GM12878 (cell line): ENCODE measurements at regions not wholly inside any gene's neighbourhood (a gene's known extent, or its start where the extent isn't known, plus 50 kb on each side); places are given as distances from the start of the nearest gene placed in this dataset.

Experiments
- ATAC-seq: fragments of 200-7000 bp; cut with Tn5 transposase; 3 replicates; pipeline ENCODE4 v1.9.1; 2020; ENCODE audit warnings: mild to moderate bottlenecking, moderate library complexity
- BruUV-seq: library from RNA; stranded (reverse); fragments of 400-500 nt; replicated peaks from 2 replicates; lab custom pipeline; 2021; lab: Mats Ljungman, UMichigan
- CTCF ChIA-PET: fragments of 300-600 bp; sonication (Branson Sonifier 250); formaldehyde crosslinking; extraction: SDS; loops from one replicate; lab custom pipeline; 2021; ENCODE audit warnings: inconsistent platforms; lab: Yijun Ruan, JAX
- POLR2A ChIA-PET: fragments of 350-600 bp; formaldehyde crosslinking; extraction: SDS; loops from one replicate; lab custom pipeline; 2021; ENCODE audit warnings: inconsistent platforms; lab: Charles Lee
- RAD21 ChIA-PET: fragments of 300-600 bp; sonication (Branson Sonifier 250); formaldehyde crosslinking; loops from one replicate; lab custom pipeline; 2023; ENCODE audit warnings: antibody characterized with exemption; ENCODE audit not compliant: unreplicated experiment; lab: Charles Lee
- SMC1A ChIA-PET: fragments of 300-600 bp; sonication (Branson Sonifier 250); formaldehyde crosslinking; loops from one replicate; lab custom pipeline; 2023; ENCODE audit not compliant: unreplicated experiment, uncharacterized antibody; lab: Charles Lee
- DNase-seq: peaks from one replicate; pipeline ENCODE4 v3.0.0-alpha.2; 2011; ENCODE audit warnings: low read depth, low spot score
- FAIRE-seq: peaks from 3 replicates; lab custom pipeline; 2011; peaks lifted over from hg19 to GRCh38; lab: Jason Lieb, UNC
- H2AFZ ChIP-seq: 2 replicates; pipeline ENCODE4 v1.6.0; 2011; ENCODE audit warnings: low read depth, low read length, control low read depth; ENCODE audit not compliant: control insufficient read depth
- H3K27ac ChIP-seq: 2 replicates; pipeline ENCODE4 v1.5.1; 2011; ENCODE audit warnings: control low read depth; ENCODE audit not compliant: control insufficient read depth, insufficient read depth
- H3K27me3 ChIP-seq, 2 experiments: replicated peaks in 1 of 2; 2 replicates each; pipeline versions ENCODE4 v1.6.0 to v1.6.1; 2011; ENCODE audit warnings: low read length in 1 of 2; ENCODE audit not compliant: control insufficient read depth in 2 of 2, insufficient read depth in 2 of 2
- H3K36me3 ChIP-seq, 2 experiments: 2 replicates each; pipeline ENCODE4 v1.5.1; 2011; ENCODE audit warnings: low read length in 1 of 2; ENCODE audit not compliant: control insufficient read depth in 2 of 2, insufficient read depth in 2 of 2
- H3K4me1 ChIP-seq: 2 replicates; pipeline ENCODE4 v1.6.1; 2011; ENCODE audit warnings: mild to moderate bottlenecking, low read length, moderate library complexity, mixed read lengths; ENCODE audit not compliant: control insufficient read depth, insufficient read depth
- H3K4me2 ChIP-seq: 2 replicates; pipeline ENCODE4 v1.6.0; 2011; ENCODE audit warnings: control low read depth; ENCODE audit not compliant: control insufficient read depth, insufficient read depth
- H3K4me3 ChIP-seq: fragments of 200-600 bp; sonication (generic); 2 replicates; pipeline ENCODE4 v1.5.1; 2016
- H3K79me2 ChIP-seq: 2 replicates; pipeline ENCODE4 v1.6.0; 2011; ENCODE audit warnings: low read length; ENCODE audit not compliant: control insufficient read depth, insufficient read depth
- H3K9ac ChIP-seq: 2 replicates; pipeline ENCODE4 v1.8.0; 2011; ENCODE audit warnings: low read length, control low read depth, mixed read lengths; ENCODE audit not compliant: control insufficient read depth, insufficient read depth
- H3K9me3 ChIP-seq: replicated peaks from 3 replicates; pipeline ENCODE4 v1.5.1; 2011; ENCODE audit warnings: mild to moderate bottlenecking, low read length; ENCODE audit not compliant: control insufficient read depth, insufficient read depth
- H4K20me1 ChIP-seq: 2 replicates; pipeline ENCODE4 v1.6.0; 2011; ENCODE audit not compliant: control insufficient read depth, insufficient read depth
- ATF7 ChIP-seq: fragments of 450-650 bp; IDR thresholded peaks from 2 replicates; pipeline ENCODE4 v1.6.1; 2016; ENCODE audit warnings: low read depth, mild to moderate bottlenecking
- ESRRA ChIP-seq: IDR thresholded peaks from 2 replicates; pipeline ENCODE4 v1.6.1; 2012; ENCODE audit warnings: mild to moderate bottlenecking, low read length, improper control_type of control experiment
- FOXK2 ChIP-seq: fragments of 450-650 bp; IDR thresholded peaks from 2 replicates; pipeline ENCODE4 v1.6.1; 2017; ENCODE audit warnings: mild to moderate bottlenecking, moderate library complexity
- HCFC1 ChIP-seq: fragments of 150-350 bp; IDR thresholded peaks from 2 replicates; pipeline ENCODE4 v1.6.1; 2014; ENCODE audit warnings: low read length
- HDAC6 ChIP-seq: fragments of 200-600 bp; sonication (generic); IDR thresholded peaks from one replicate; pipeline ENCODE4 v1.8.0; 2017; ENCODE audit warnings: antibody characterized with exemption; ENCODE audit not compliant: unreplicated experiment
- MTA3 ChIP-seq: IDR thresholded peaks from 2 replicates; pipeline ENCODE4 v1.6.1; 2012; ENCODE audit warnings: low read length, inconsistent platforms, borderline replicate concordance
- NFYA ChIP-seq: IDR thresholded peaks from 2 replicates; pipeline ENCODE4 v1.6.1; 2011; ENCODE audit warnings: low read depth, mild to moderate bottlenecking, low read length, improper control_type of control experiment, borderline replicate concordance
- NR2C2 ChIP-seq: IDR thresholded peaks from 2 replicates; pipeline ENCODE4 v1.6.1; 2011; ENCODE audit warnings: borderline replicate concordance, low read depth; ENCODE audit not compliant: control insufficient read depth, insufficient read length
- POU2F2 ChIP-seq: IDR thresholded peaks from 3 replicates; pipeline ENCODE4 v1.6.1; 2011; ENCODE audit warnings: low read depth, mild to moderate bottlenecking, low read length, borderline replicate concordance
- ZSCAN29 ChIP-seq: fragments of 450-650 bp; IDR thresholded peaks from 2 replicates; pipeline ENCODE4 v1.6.1; 2017; ENCODE audit warnings: mild to moderate bottlenecking, moderate library complexity
- ZZZ3 ChIP-seq: IDR thresholded peaks from 2 replicates; pipeline ENCODE4 v1.6.1; 2011; ENCODE audit warnings: low read depth; ENCODE audit not compliant: control insufficient read depth, insufficient read length
- WGBS: methylation state at CpG from one replicate; pipeline ENCODE4 v1.1.6; 2016; ENCODE audit warnings: low lambda C conversion rate; ENCODE audit not compliant: insufficient replicate concordance, insufficient coverage; ENCODE audit errors: missing lambda C conversion rate; 5-methylcytosine and 5-hydroxymethylcytosine counted together
- in situ Hi-C: fragments of 300-500 bp; cut with MboI; formaldehyde crosslinking; loops from 9 replicates; pipeline ENCODE4 v1.14.3; 2018; ENCODE audit warnings: mixed read lengths
- intact Hi-C: fragments of 100-400 bp; cut with micrococcal nuclease; formaldehyde crosslinking; loops from one replicate; pipeline ENCODE4 v1.14.2; 2022; ENCODE audit not compliant: unreplicated experiment
- TF ChIP-seq, protein P1 (sequence below): IDR thresholded peaks from 2 replicates; pipeline ENCODE4 v1.6.1; 2012; ENCODE audit warnings: mild to moderate bottlenecking, low read depth, low read length
- TF ChIP-seq, protein P2 (sequence below): fragments of 450-650 bp; IDR thresholded peaks from 2 replicates; pipeline ENCODE4 v1.6.1; 2017; ENCODE audit warnings: mild to moderate bottlenecking, moderate library complexity

DNA sequence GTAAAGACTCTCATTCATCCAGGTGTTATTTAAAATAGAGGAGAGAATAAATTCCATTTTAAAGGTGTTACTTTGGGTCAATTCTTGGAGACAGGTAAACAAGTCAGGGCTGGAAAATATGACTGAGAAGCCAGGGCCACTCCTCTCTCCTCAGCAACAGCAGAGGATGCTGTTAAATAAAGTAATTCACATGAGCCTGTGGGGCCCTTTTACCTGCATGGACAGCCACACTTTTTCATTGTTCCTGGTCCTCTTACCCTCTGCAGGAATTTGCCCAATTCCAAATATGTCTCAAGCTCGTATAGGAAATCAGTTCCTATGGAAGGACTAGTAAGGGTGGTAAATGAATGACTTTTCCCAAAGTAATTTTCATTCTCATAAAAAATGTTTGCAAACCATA, 420.1 kb upstream of the KLF6 start:
- no peak for FAIRE-seq
- SMC1A ChIA-PET, result interaction anchor here (0.5 to 1.0 kb wide), 3 partner anchors 156 to 1083 kb away, joined by 3 read pairs; no protein-coding TSS in a partner anchor
- H3K9ac ChIP-seq, result no peak overlapping the region

More for the DNA sequence above, 420.1 kb upstream of the KLF6 start:
- H3K27me3 ChIP-seq, result no peaks in the 10 kb centered on the region; a peak in 1 of 4 replicates
- H3K4me3 ChIP-seq, result no peak overlapping the region
- no peaks in the 10 kb centered on the region for H3K4me1 ChIP-seq
- ATAC-seq, result no peak
- no peaks in the 10 kb centered on the region for H3K9me3 ChIP-seq
- no peak overlapping the region for H3K27ac ChIP-seq
- RAD21 ChIA-PET, result no interaction called here
- no peaks in the 10 kb centered on the region for H3K36me3 ChIP-seq
- DNase-seq, result no peak
- no peaks in the 10 kb centered on the region for H3K79me2 ChIP-seq
- in situ Hi-C loops (no loop called here), intact Hi-C loops (no loop called here)
- POLR2A ChIA-PET, result no interaction called here
- CTCF ChIA-PET, result no interaction called here
- TF ChIP-seq, protein P1, sequence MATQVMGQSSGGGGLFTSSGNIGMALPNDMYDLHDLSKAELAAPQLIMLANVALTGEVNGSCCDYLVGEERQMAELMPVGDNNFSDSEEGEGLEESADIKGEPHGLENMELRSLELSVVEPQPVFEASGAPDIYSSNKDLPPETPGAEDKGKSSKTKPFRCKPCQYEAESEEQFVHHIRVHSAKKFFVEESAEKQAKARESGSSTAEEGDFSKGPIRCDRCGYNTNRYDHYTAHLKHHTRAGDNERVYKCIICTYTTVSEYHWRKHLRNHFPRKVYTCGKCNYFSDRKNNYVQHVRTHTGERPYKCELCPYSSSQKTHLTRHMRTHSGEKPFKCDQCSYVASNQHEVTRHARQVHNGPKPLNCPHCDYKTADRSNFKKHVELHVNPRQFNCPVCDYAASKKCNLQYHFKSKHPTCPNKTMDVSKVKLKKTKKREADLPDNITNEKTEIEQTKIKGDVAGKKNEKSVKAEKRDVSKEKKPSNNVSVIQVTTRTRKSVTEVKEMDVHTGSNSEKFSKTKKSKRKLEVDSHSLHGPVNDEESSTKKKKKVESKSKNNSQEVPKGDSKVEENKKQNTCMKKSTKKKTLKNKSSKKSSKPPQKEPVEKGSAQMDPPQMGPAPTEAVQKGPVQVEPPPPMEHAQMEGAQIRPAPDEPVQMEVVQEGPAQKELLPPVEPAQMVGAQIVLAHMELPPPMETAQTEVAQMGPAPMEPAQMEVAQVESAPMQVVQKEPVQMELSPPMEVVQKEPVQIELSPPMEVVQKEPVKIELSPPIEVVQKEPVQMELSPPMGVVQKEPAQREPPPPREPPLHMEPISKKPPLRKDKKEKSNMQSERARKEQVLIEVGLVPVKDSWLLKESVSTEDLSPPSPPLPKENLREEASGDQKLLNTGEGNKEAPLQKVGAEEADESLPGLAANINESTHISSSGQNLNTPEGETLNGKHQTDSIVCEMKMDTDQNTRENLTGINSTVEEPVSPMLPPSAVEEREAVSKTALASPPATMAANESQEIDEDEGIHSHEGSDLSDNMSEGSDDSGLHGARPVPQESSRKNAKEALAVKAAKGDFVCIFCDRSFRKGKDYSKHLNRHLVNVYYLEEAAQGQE, result no peak
- TF ChIP-seq ESRRA (no peak), ZZZ3 (no peak), POU2F2 (no peak), HCFC1 (no peak), ZSCAN29 (no peak), NR2C2 (no peak), HDAC6 (no peak), FOXK2 (no peak), ATF7 (no peak), NFYA (no peak), MTA3 (no peak)
- TF ChIP-seq, protein P2, sequence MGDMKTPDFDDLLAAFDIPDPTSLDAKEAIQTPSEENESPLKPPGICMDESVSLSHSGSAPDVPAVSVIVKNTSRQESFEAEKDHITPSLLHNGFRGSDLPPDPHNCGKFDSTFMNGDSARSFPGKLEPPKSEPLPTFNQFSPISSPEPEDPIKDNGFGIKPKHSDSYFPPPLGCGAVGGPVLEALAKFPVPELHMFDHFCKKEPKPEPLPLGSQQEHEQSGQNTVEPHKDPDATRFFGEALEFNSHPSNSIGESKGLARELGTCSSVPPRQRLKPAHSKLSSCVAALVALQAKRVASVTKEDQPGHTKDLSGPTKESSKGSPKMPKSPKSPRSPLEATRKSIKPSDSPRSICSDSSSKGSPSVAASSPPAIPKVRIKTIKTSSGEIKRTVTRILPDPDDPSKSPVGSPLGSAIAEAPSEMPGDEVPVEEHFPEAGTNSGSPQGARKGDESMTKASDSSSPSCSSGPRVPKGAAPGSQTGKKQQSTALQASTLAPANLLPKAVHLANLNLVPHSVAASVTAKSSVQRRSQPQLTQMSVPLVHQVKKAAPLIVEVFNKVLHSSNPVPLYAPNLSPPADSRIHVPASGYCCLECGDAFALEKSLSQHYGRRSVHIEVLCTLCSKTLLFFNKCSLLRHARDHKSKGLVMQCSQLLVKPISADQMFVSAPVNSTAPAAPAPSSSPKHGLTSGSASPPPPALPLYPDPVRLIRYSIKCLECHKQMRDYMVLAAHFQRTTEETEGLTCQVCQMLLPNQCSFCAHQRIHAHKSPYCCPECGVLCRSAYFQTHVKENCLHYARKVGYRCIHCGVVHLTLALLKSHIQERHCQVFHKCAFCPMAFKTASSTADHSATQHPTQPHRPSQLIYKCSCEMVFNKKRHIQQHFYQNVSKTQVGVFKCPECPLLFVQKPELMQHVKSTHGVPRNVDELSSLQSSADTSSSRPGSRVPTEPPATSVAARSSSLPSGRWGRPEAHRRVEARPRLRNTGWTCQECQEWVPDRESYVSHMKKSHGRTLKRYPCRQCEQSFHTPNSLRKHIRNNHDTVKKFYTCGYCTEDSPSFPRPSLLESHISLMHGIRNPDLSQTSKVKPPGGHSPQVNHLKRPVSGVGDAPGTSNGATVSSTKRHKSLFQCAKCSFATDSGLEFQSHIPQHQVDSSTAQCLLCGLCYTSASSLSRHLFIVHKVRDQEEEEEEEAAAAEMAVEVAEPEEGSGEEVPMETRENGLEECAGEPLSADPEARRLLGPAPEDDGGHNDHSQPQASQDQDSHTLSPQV, result no peak
- H3K4me2 ChIP-seq, result no peak overlapping the region
- WGBS, result 17% methylated on average over 1 of the region's 1 CpG
- no peak overlapping the region for H2AFZ ChIP-seq
- H4K20me1 ChIP-seq, result no peaks in the 10 kb centered on the region
- no TSS peak for BruUV-seq
